Epidermal melanocyte (primary cell): ENCODE measurements at regions not wholly inside any gene's neighbourhood (a gene's known extent, or its start where the extent isn't known, plus 50 kb on each side); places are given as distances from the start of the nearest gene placed in this dataset.
A peak's percentile ranks its signal among the peaks of the same experiment; 100 is the strongest.

Experiments
- DNase-seq: peaks from one replicate; pipeline ENCODE4 v3.0.0; 2011; ENCODE audit warnings: low spot score; ENCODE audit not compliant: insufficient read length

GRCh38 chr16:86377251-86378022, 132.9 kb upstream of the FOXF1 start:
- DNase-seq = no peak

DNA sequence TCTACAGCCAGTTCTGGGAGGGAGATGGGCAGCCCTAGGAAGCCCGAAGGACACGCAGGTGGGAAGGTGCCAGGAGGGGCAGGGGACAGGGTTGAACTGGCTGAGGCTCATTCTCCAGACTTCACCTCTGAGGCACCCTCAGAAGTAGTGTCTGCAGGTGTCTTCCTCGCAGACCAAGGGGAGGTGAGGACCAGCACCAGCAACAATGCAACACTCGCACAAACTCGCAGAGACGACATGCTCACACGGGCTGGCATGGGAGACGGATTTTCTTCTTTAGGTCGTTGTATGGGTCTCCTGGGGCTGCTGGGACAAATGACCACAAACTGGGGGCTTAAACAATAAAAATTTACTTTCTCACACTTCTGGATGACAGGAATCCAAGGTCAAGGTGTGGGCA, 132.2 kb upstream of the FOXF1 start:
- DNase-seq = no peak

- no peak for DNase-seq
Measured at GRCh38 chr16:86378831-86379504, 131.4 kb upstream of the FOXF1 start.

- DNase-seq = no peak
Measured at GRCh38 chr16:86379505-86379846, 130.9 kb upstream of the FOXF1 start.

GRCh38 chr16:86380030-86380429, 130.3 kb upstream of the FOXF1 start:
- no peak for DNase-seq

DNA sequence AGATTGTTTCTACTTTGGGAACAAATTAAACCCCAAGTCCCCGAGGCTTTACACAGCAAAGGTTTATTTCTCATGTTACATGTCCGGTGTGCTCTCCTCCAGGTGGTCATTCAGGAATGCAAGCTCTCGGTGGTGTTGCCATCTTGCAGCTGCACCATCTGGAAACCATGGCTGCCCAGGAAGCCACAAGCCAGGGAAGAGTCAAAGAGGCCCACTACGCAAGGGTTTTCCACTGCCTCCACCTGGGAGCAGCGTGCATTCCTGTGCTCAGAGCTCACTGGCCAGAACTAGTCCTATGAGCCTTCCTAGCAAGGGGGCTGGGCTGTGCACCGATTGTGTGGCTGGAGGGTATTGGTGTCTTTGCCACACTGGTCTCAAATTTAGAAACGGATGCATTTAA, 128.8 kb upstream of the FOXF1 start:
- DNase-seq = peak; percentile 13

DNA sequence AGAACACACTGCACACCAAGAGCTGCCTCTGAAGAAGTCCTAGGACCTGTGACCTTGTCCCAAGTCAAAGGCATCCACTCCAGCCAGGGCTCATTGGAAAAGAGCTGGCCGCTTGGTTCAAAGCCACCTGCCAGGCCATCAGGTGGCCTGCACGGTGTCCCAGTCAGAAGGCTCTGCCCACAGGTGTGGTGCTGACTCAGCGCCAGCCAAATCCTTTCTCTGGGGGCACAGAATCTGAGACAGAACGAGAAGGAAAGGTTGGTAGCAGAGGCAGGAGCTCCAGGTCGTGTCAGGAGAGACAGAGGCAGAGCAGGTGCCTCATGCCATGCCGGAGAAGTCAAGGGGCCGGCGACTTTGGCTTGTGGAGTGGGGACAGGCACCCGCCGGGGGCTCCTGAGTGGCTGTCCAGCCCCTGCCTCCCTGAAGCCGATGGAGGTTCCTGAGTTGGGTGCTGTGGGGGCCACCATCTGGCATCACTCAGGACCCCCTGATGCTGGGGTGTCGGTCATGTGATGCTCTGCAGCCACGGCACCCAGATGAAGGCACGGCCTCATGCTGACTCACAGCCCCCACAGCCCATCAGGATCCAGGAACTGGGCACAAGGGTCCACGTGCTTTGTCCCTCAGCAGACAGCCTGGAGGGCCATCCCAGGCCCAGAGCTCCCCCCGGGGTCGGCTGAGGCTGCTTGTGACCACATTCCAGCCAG, 128.1 kb upstream of the FOXF1 start:
- peak; percentile 13 for DNase-seq

DNA sequence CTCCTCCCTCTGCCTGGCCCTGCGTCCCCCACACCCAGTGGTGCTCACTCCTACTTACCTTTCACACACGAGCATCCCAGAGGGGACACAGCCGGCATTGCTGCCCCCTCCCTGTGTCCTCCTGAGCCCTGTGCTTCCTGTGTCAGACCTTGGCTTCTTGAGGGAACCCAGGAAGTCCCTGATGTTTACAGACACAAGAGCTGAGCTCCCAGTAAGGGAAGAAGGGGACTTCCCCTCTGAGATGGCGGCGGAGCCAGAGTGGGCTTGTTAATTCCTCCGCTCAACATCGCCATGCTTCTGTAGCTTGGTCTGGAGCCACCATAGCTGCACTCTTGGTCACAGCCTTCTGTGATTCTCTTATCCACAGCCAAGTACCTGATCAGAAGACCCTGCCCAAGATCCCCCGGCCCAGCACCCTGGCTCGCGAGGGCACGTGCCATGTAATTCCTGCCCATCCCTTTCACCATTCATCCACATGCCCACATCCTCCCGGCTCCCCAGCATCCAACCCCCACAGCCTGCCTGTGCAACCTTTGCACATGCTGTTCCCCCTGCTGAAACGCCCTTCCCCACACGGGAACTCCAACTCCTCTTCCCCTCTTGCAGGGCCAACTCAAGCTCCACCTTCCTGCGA, 127.4 kb upstream of the FOXF1 start:
- DNase-seq = peak; percentile 1

DNA sequence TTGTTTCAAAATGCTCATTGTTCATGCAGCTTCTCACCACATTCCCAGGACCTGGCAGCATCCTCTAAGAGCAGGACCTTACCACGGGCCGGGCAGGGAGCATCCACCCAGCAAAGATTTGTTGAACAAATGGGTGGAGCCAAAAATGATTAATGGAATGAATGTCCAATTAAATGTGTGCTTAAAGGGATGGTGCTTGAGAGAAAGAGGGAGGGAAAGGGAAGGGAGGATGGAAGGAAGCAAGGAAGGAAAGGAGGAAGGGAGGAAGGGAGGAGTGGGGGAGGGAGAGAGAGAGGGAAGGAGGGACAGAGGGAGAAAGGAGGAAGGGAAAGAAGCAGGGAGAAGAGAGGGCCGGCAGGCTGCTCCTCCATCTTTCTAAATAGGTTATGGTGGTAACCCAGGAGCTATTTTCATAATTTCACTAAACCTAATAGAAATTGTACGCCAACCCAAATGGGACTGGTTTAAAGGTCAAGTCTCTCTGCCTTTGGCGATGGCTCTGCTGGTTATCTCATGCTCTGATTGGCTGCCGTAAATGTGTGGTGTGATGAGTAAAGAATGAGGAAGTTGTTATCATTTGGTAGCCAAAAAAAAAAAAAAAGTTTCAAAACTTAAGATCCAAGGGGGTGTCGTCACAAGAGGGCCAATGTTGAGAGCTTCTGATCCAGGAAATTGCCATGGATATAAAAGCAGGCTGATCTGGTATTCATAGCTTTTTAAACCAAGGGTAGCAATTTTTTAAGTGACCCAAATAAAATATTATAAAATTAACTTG, 126.7 kb upstream of the FOXF1 start:
- no peak for DNase-seq

GRCh38 chr16:86384263-86384649, 126.1 kb upstream of the FOXF1 start:
- peak; percentile 11 for DNase-seq

- no peak for DNase-seq
Measured at GRCh38 chr16:86384980-86385379, 125.3 kb upstream of the FOXF1 start.

GRCh38 chr16:86387468-86388440, 122.6 kb upstream of the FOXF1 start:
- DNase-seq = no peak

- no peak for DNase-seq
Measured at GRCh38 chr16:86388976-86389375, 121.4 kb upstream of the FOXF1 start.

- DNase-seq = peak; percentile 6
Measured at GRCh38 chr16:86389566-86390328, 120.6 kb upstream of the FOXF1 start.

DNA sequence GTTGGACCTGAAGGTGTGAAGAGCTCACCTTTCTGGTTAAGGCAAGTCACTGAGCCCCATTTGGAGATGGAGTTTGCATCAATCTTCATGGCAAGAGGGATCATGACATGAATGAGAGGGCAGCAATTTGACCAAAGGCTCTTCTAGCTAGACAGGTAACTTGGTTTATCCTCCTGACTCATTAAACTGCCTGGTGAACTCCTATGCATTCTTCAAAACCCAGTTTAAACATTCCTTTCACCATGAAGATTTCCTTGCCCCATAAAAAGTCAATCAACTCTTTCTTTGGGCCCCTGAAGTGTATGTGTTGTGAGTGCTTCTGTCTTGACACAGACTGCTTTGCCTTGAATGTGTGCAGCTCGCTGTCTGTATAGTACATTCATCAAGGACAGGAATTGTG, 120.0 kb upstream of the FOXF1 start:
- no peak for DNase-seq

GRCh38 chr16:86391486-86391885, 118.8 kb upstream of the FOXF1 start:
- DNase-seq = peak; percentile 1

DNA sequence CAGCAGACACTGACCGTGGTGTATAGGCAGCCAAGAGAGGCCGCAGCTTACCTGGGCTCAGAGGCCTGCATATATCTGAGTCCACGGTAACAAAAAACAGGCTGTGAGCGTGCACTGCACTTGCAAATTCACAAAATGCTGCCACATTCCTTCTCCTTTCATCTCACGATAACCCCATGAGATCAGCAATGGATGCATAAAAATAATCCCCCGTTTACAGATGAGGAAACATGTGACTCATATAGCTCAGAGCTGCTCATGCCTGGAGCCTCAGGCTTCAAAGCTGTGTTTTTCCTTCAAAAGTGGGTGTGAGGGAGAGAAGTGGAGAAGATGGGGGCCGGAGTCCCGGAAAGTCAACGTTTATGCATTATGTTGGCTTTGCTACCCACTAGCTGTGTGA, 118.3 kb upstream of the FOXF1 start:
- DNase-seq = peak; percentile 8

- no peak for DNase-seq
Measured at GRCh38 chr16:86392436-86393152, 117.7 kb upstream of the FOXF1 start.
